ENCODE measurements at regions not wholly inside any gene's neighbourhood (a gene's known extent, or its start where the extent isn't known, plus 50 kb on each side); places are given as distances from the start of the nearest gene placed in this dataset.

GRCh38 chr1:214897581-214897980 is 185.0 kb upstream of the KCNK2 start:
- TF ChIP-seq CTCF (IDR thresholded peaks at IDR 0.05) (no peak), POLR2A (IDR thresholded peaks at IDR 0.05) (no peak)

Measured in heart left ventricle (tissue), 13 donors.